ENCODE measurements at regions not wholly inside any gene's neighbourhood (a gene's known extent, or its start where the extent isn't known, plus 50 kb on each side); places are given as distances from the start of the nearest gene placed in this dataset.

DNA sequence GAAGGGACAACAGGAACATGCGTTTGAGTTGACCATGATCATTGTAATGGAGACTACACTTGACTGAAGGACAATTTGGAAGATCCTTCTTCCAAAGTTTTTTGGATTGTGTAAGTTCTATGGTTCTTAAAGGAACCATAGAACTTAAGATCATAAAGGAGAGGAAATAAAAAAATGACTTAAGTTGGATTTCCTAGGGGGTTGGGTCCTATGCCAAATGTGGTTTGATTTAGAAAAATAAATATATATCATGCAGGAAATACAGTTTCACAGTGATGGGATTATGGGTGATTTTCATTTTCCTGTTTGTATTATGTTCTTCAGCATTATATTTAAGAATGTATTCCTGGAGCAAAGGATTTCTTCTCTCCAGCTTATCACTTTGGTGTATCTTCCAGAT, 305.5 kb upstream of the DPH6 start:
- Histone ChIP-seq H3K9me1 (ENCODE audit: insufficient read depth, low read length) (no peaks in the 10 kb centered on the region), H3K4me1 (ENCODE audit: control insufficient read depth, insufficient read depth, low read length) (no peaks in the 10 kb centered on the region), H3K36me3 (ENCODE audit: control insufficient read depth, insufficient read depth, low read length) (no peaks in the 10 kb centered on the region), H3K27me3 (ENCODE audit: control insufficient read depth, insufficient read depth, low read length) (no peaks in the 10 kb centered on the region), H3K9me3 (ENCODE audit: control insufficient read depth, insufficient read depth, low read length) (no peaks in the 10 kb centered on the region), H3K23ac (ENCODE audit: low read depth, low read length) (peak overlapping the region; percentile 24; the same call in 1 of the 2 replicates), H4K20me1 (ENCODE audit: insufficient read depth, low read length) (no peaks in the 10 kb centered on the region), H3K4me2 (ENCODE audit: low read depth, low read length) (no peak overlapping the region), H3K18ac (ENCODE audit: low read depth, low read length) (no peak overlapping the region), H2AFZ (replicated peaks; ENCODE audit: low read length, poor library complexity) (no peak overlapping the region), H4K91ac (ENCODE audit: insufficient read depth, low read depth, low read length) (no peak overlapping the region), H3K4me3 (ENCODE audit: insufficient read depth, low read depth, low read length) (no peak overlapping the region), H3K14ac (replicated peaks; ENCODE audit: low read depth, low read length) (no peak overlapping the region), H2BK5ac (ENCODE audit: low read depth, low read length, poor library complexity, severe bottlenecking) (no peak overlapping the region), H3K27ac (ENCODE audit: insufficient read depth, low read length) (no peak overlapping the region), H4K8ac (ENCODE audit: low read depth in 2 of 2, low read length in 2 of 2) (no peak overlapping the region), H3K56ac (ENCODE audit: extremely low read depth, insufficient read depth, low read length) (no peak overlapping the region), H2BK120ac (ENCODE audit: low read depth, low read length) (no peak overlapping the region), H4K5ac (ENCODE audit: low read depth, low read length) (no peak overlapping the region), H3K79me1 (ENCODE audit: low read depth in 1 of 2, low read length in 2 of 2) (no peaks in the 10 kb centered on the region), H3K4ac (ENCODE audit: low read depth, low read length) (no peak overlapping the region), H2BK20ac (ENCODE audit: low read depth, low read length) (no peak overlapping the region), H2BK15ac (ENCODE audit: low read depth, low read length) (no peak overlapping the region), H3K9ac (ENCODE audit: low read depth, low read length) (no peak overlapping the region), H2AK9ac (replicated peaks; ENCODE audit: low read depth, low read length, poor library complexity) (no peak overlapping the region), H2AK5ac (ENCODE audit: low read depth, low read length) (no peak overlapping the region)
- DNase-seq = no peak
- ATAC-seq (ENCODE audit: low read depth) = no peak
- in situ Hi-C loops (cut with MboI; ENCODE audit: low sequenced_read_pairs) = no loop called here
- dilution Hi-C loops (cut with HindIII; ENCODE audit: low sequenced_read_pairs, unreplicated experiment) = no loop called here
- 86% methylated on average over 1 of the region's 1 CpG; no CpG with 5 or more reads in 1 of the 2 experiments for WGBS, 2 experiments (ENCODE audit: extremely low coverage in 2 of 2, insufficient read length in 1 of 2)
- TF ChIP-seq NFE2L2 (IDR thresholded peaks at IDR 0.05; ENCODE audit: low read depth, low read length) (no peak), RAD21 (IDR thresholded peaks at IDR 0.05; ENCODE audit: low read length) (no peak), MAZ (IDR thresholded peaks at IDR 0.05; ENCODE audit: borderline replicate concordance, low read depth, low read length) (no peak), MXI1 (IDR thresholded peaks at IDR 0.05; ENCODE audit: borderline replicate concordance, low read depth, low read length) (no peak), FOS (IDR thresholded peaks at IDR 0.05; ENCODE audit: low read depth, low read length) (no peak), POLR2A (IDR thresholded peaks at IDR 0.05; ENCODE audit: low read depth, low read length) (no peak)
- TF ChIP-seq, protein P1, sequence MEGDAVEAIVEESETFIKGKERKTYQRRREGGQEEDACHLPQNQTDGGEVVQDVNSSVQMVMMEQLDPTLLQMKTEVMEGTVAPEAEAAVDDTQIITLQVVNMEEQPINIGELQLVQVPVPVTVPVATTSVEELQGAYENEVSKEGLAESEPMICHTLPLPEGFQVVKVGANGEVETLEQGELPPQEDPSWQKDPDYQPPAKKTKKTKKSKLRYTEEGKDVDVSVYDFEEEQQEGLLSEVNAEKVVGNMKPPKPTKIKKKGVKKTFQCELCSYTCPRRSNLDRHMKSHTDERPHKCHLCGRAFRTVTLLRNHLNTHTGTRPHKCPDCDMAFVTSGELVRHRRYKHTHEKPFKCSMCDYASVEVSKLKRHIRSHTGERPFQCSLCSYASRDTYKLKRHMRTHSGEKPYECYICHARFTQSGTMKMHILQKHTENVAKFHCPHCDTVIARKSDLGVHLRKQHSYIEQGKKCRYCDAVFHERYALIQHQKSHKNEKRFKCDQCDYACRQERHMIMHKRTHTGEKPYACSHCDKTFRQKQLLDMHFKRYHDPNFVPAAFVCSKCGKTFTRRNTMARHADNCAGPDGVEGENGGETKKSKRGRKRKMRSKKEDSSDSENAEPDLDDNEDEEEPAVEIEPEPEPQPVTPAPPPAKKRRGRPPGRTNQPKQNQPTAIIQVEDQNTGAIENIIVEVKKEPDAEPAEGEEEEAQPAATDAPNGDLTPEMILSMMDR (conservative IDR thresholded peaks at IDR 0.05; ENCODE audit: low read depth, low read length) = no peak
- ChIA-PET CTCF (no interaction called here), POLR2A (ENCODE audit: unreplicated experiment) (no interaction called here)
- BruUV-seq (replicated peaks) = no TSS peak
- intact Hi-C loops (cut with micrococcal nuclease) = no loop called here

Data from IMR-90 (cell line).